ENCODE measurements at regions not wholly inside any gene's neighbourhood (a gene's known extent, or its start where the extent isn't known, plus 50 kb on each side); places are given as distances from the start of the nearest gene placed in this dataset.
A peak's percentile ranks its signal among the peaks of the same experiment; 100 is the strongest.

DNA sequence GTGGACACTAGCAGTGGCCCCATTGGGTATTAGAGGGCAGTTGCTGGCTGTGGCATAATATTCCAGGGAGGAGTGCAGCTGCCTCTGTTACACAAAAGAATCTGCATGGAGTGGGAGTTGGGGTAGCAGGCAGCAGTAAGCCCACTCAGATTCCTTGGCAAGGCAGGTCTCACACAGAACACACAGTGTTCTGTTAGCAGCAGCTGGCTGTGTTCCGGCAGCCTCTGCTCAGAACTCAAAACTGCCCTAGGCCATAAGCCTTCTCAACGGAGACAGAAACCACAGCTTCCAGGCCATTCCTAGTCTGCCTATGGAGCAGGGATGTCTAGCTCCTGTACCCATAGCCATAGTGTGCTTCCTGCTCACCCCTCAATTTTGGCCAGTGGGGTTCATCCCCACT, 1085.4 kb downstream of the SLC6A15 start:
- no peaks in the 10 kb centered on the region for H4K20me1 ChIP-seq (ENCODE audit: insufficient read depth, low read length)
- H3K4me3 ChIP-seq (replicated peaks in 1 of 3; ENCODE audit: low read depth in 2 of 3, low read length in 3 of 3) = no peak overlapping the region
- no peaks in the 10 kb centered on the region for H3K4me1 ChIP-seq (ENCODE audit: control insufficient read depth in 1 of 2, insufficient read depth in 2 of 2, low read length in 2 of 2)
- H3K4me2 ChIP-seq (replicated peaks; ENCODE audit: extremely low read depth, low read length, poor library complexity, severe bottlenecking) = no peak overlapping the region
- no peak overlapping the region for H3K4me3 Mint-ChIP-seq
- H3K36me3 ChIP-seq (replicated peaks in 1 of 2; ENCODE audit: control insufficient read depth in 1 of 2, insufficient read depth in 2 of 2, low read length in 2 of 2) = no peaks in the 10 kb centered on the region
- TF ChIP-seq, protein P1, sequence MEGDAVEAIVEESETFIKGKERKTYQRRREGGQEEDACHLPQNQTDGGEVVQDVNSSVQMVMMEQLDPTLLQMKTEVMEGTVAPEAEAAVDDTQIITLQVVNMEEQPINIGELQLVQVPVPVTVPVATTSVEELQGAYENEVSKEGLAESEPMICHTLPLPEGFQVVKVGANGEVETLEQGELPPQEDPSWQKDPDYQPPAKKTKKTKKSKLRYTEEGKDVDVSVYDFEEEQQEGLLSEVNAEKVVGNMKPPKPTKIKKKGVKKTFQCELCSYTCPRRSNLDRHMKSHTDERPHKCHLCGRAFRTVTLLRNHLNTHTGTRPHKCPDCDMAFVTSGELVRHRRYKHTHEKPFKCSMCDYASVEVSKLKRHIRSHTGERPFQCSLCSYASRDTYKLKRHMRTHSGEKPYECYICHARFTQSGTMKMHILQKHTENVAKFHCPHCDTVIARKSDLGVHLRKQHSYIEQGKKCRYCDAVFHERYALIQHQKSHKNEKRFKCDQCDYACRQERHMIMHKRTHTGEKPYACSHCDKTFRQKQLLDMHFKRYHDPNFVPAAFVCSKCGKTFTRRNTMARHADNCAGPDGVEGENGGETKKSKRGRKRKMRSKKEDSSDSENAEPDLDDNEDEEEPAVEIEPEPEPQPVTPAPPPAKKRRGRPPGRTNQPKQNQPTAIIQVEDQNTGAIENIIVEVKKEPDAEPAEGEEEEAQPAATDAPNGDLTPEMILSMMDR (IDR thresholded peaks at IDR 0.05) = no peak
- peaks cover 0 to 3% (median 1%) of the 10 kb centered on the region in 3 donors for H3K27me3 Mint-ChIP-seq (ENCODE audit: low read depth in 3 of 3)
- DNase-seq = no peak
- H2AFZ ChIP-seq (ENCODE audit: insufficient read depth, low read depth, low read length, poor library complexity, severe bottlenecking) = no peak overlapping the region
- peaks cover 0 to 2% (median 0%) of the 10 kb centered on the region in 7 donors for H3K9me3 Mint-ChIP-seq
- intact Hi-C loops (cut with micrococcal nuclease) = no loop called here
- H3K4me1 Mint-ChIP-seq = no peaks in the 10 kb centered on the region
- H3K27ac ChIP-seq (ENCODE audit: low read depth in 1 of 2, low read length in 2 of 2) = no peak overlapping the region
- no peak overlapping the region for H3K27ac Mint-ChIP-seq
- H3K79me2 ChIP-seq (ENCODE audit: insufficient read depth, low read length) = no peaks in the 10 kb centered on the region
- no peak overlapping the region for H3K9ac ChIP-seq (ENCODE audit: insufficient read depth, low read length, poor library complexity, severe bottlenecking)
- H3K36me3 Mint-ChIP-seq = no peaks in the 10 kb centered on the region
- no peaks in the 10 kb centered on the region for H3K9me3 ChIP-seq (replicated peaks in 1 of 2; ENCODE audit: control insufficient read depth in 1 of 2, insufficient read depth in 1 of 2, low read length in 2 of 2)
- 90% methylated on average over 2 of the region's 2 CpGs for WGBS (ENCODE audit: insufficient coverage)
- no peaks in the 10 kb centered on the region for H3K27me3 ChIP-seq (ENCODE audit: control insufficient read depth in 2 of 2, insufficient read depth in 2 of 2, low read length in 2 of 2)

DNA sequence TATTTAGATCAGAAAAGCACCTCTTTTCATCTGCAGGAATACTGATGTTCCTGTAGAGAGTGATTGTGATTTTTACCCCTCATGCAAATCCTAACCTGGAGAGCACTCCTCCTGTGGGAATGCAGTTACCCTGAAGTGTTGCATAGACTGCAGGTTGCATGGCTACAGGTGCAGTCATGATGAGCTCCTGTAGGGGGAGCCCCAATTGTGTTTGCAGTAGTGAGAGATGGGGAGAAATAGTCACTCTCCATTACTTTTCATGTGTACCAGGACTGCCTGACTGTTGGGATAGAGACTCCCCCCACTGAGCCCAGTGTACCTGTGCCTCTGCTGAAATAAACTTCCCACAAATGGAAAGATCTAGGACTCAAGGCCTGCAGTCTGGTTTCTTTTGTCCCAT, 1086.5 kb downstream of the SLC6A15 start:
- Histone ChIP-seq H3K4me3 (replicated peaks in 1 of 3; ENCODE audit: low read depth in 2 of 3, low read length in 3 of 3) (no peak overlapping the region), H3K4me1 (ENCODE audit: control insufficient read depth in 1 of 2, insufficient read depth in 2 of 2, low read length in 2 of 2) (no peaks in the 10 kb centered on the region), H4K20me1 (ENCODE audit: insufficient read depth, low read length) (no peaks in the 10 kb centered on the region), H3K79me2 (ENCODE audit: insufficient read depth, low read length) (no peaks in the 10 kb centered on the region), H3K9me3 (replicated peaks in 1 of 2; ENCODE audit: control insufficient read depth in 1 of 2, insufficient read depth in 1 of 2, low read length in 2 of 2) (no peaks in the 10 kb centered on the region), H3K36me3 (replicated peaks in 1 of 2; ENCODE audit: control insufficient read depth in 1 of 2, insufficient read depth in 2 of 2, low read length in 2 of 2) (no peaks in the 10 kb centered on the region), H3K27ac (ENCODE audit: low read depth in 1 of 2, low read length in 2 of 2) (no peak overlapping the region), H2AFZ (ENCODE audit: insufficient read depth, low read depth, low read length, poor library complexity, severe bottlenecking) (no peak overlapping the region), H3K4me2 (replicated peaks; ENCODE audit: extremely low read depth, low read length, poor library complexity, severe bottlenecking) (no peak overlapping the region), H3K9ac (ENCODE audit: insufficient read depth, low read length, poor library complexity, severe bottlenecking) (no peak overlapping the region), H3K27me3 (ENCODE audit: control insufficient read depth in 2 of 2, insufficient read depth in 2 of 2, low read length in 2 of 2) (no peaks in the 10 kb centered on the region)
- H3K4me1 Mint-ChIP-seq = no peaks in the 10 kb centered on the region
- H3K36me3 Mint-ChIP-seq = no peaks in the 10 kb centered on the region
- H3K27me3 Mint-ChIP-seq (ENCODE audit: low read depth in 3 of 3) = peaks cover 0 to 3% (median 2%) of the 10 kb centered on the region in 3 donors
- TF ChIP-seq, protein P1 (IDR thresholded peaks at IDR 0.05) = peak; percentile 62
- H3K27ac Mint-ChIP-seq = no peak overlapping the region
- H3K9me3 Mint-ChIP-seq = peaks cover 0 to 2% (median 0%) of the 10 kb centered on the region in 7 donors
- H3K4me3 Mint-ChIP-seq = no peak overlapping the region
- DNase-seq = no peak
- intact Hi-C loops (cut with micrococcal nuclease) = no loop called here

Measured in CD14-positive monocyte (primary cell).